Mesenchymal stem cell (in vitro differentiated cells and primary cell): ENCODE measurements at regions not wholly inside any gene's neighbourhood (a gene's known extent, or its start where the extent isn't known, plus 50 kb on each side); places are given as distances from the start of the nearest gene placed in this dataset.
A peak's percentile ranks its signal among the peaks of the same experiment; 100 is the strongest.

Experiments
- DNase-seq: peaks from one replicate; pipeline ENCODE4 v3.0.0-alpha.2; 2013
- H2AFZ ChIP-seq: one replicate; pipeline ENCODE4 v1.6.1; 2013; ENCODE audit warnings: low read depth, mild to moderate bottlenecking, control low read depth, inconsistent platforms, low read length, moderate library complexity
- H2AK5ac ChIP-seq: 2 replicates; pipeline ENCODE4 v1.6.1; 2013; ENCODE audit warnings: low read length, moderate library complexity, mild to moderate bottlenecking, inconsistent platforms; ENCODE audit not compliant: severe bottlenecking
- H2BK120ac ChIP-seq: one replicate; pipeline ENCODE4 v1.6.1; 2013; ENCODE audit warnings: low read depth, mild to moderate bottlenecking, inconsistent platforms, low read length, moderate library complexity
- H2BK12ac ChIP-seq, 2 experiments: one replicate each; pipeline ENCODE4 v1.6.1; 2013; ENCODE audit warnings: inconsistent platforms in 2 of 2, low read length in 2 of 2, mild to moderate bottlenecking in 2 of 2, moderate library complexity in 2 of 2, control low read depth in 1 of 2
- H2BK15ac ChIP-seq: one replicate; pipeline ENCODE4 v1.6.1; 2013; ENCODE audit warnings: mild to moderate bottlenecking, low read depth, inconsistent platforms; ENCODE audit not compliant: poor library complexity, severe bottlenecking
- H2BK5ac ChIP-seq: 2 replicates; pipeline ENCODE4 v1.6.1; 2013; ENCODE audit warnings: low read depth, mild to moderate bottlenecking, low read length, control low read depth, inconsistent platforms; ENCODE audit not compliant: poor library complexity, severe bottlenecking
- H3K14ac ChIP-seq, 2 experiments: one replicate each; pipeline ENCODE4 v1.6.1; 2013; ENCODE audit warnings: inconsistent platforms in 2 of 2, low read length in 2 of 2, control low read depth in 1 of 2, mild to moderate bottlenecking in 1 of 2, moderate library complexity in 1 of 2
- H3K18ac ChIP-seq, 2 experiments: one replicate each; pipeline ENCODE4 v1.6.1; 2013; ENCODE audit warnings: inconsistent platforms in 2 of 2, low read length in 2 of 2, control low read depth in 1 of 2, low read depth in 1 of 2, mild to moderate bottlenecking in 1 of 2
- H3K23ac ChIP-seq, 2 experiments: one replicate each; pipeline ENCODE4 v1.6.1; 2013; ENCODE audit warnings: inconsistent platforms in 2 of 2, low read length in 2 of 2, mild to moderate bottlenecking in 2 of 2, moderate library complexity in 2 of 2, control low read depth in 1 of 2
- H3K27ac ChIP-seq: 2 replicates; pipeline ENCODE4 v1.5.1; 2013; ENCODE audit warnings: mild to moderate bottlenecking, moderate library complexity, low read length, control low read depth, inconsistent platforms; ENCODE audit not compliant: poor library complexity, severe bottlenecking
- H3K27me3 ChIP-seq, 2 experiments: 2 replicates each; pipeline versions ENCODE4 v1.6.1 to v1.7.0; 2013; ENCODE audit warnings: low read length in 2 of 2, mild to moderate bottlenecking in 2 of 2, moderate library complexity in 2 of 2, control low read depth in 1 of 2, inconsistent platforms in 1 of 2; ENCODE audit not compliant: control insufficient read depth in 1 of 2, insufficient read depth in 1 of 2
- H3K36me3 ChIP-seq, 2 experiments: 2 replicates each; pipeline versions ENCODE4 v1.6.1 to v1.7.0; 2013; ENCODE audit warnings: low read length in 2 of 2, control low read depth in 1 of 2, inconsistent platforms in 1 of 2, low read depth in 1 of 2, mild to moderate bottlenecking in 1 of 2; ENCODE audit not compliant: insufficient read depth in 2 of 2, control insufficient read depth in 1 of 2
- H3K4ac ChIP-seq, 2 experiments: one replicate each; pipeline ENCODE4 v1.6.1; 2013; ENCODE audit warnings: inconsistent platforms in 2 of 2, low read length in 2 of 2, mild to moderate bottlenecking in 2 of 2, moderate library complexity in 2 of 2, control low read depth in 1 of 2, low read depth in 1 of 2
- H3K4me1 ChIP-seq: 2 replicates; pipeline ENCODE4 v1.6.1; 2013; ENCODE audit warnings: low read depth, low read length, control low read depth; ENCODE audit not compliant: control insufficient read depth, insufficient read depth
- H3K4me2 ChIP-seq: 2 replicates; pipeline ENCODE4 v1.6.1; 2013; ENCODE audit warnings: low read length, mild to moderate bottlenecking, inconsistent platforms; ENCODE audit not compliant: poor library complexity, severe bottlenecking
- H3K4me3 ChIP-seq, 2 experiments: 2 replicates each; pipeline versions ENCODE4 v1.5.1 to v1.7.0; 2013; ENCODE audit warnings: low read length in 2 of 2, mild to moderate bottlenecking in 2 of 2, control low read depth in 1 of 2, low read depth in 1 of 2; ENCODE audit not compliant: insufficient read depth in 1 of 2
- H3K79me1 ChIP-seq: replicated peaks from 2 replicates; pipeline ENCODE4 v1.6.1; 2013; ENCODE audit warnings: mild to moderate bottlenecking, control low read depth, low read length, inconsistent platforms; ENCODE audit not compliant: poor library complexity, severe bottlenecking
- H3K9ac ChIP-seq: 2 replicates; pipeline ENCODE4 v1.7.0; 2013; ENCODE audit warnings: mild to moderate bottlenecking, low read length, moderate library complexity
- H3K9me3 ChIP-seq: 2 replicates; pipeline ENCODE4 v1.7.0; 2013; ENCODE audit warnings: mild to moderate bottlenecking, low read length; ENCODE audit not compliant: control insufficient read depth
- H4K8ac ChIP-seq: one replicate; pipeline ENCODE4 v1.6.1; 2013; ENCODE audit warnings: inconsistent platforms, mild to moderate bottlenecking, low read length, moderate library complexity
- H4K91ac ChIP-seq: one replicate; pipeline ENCODE4 v1.6.1; 2013; ENCODE audit warnings: mild to moderate bottlenecking, low read length, inconsistent platforms
- WGBS: methylation state at CpG from one replicate; pipeline ENCODE4 v1.1.7; 2013; ENCODE audit warnings: mixed read lengths; 5-methylcytosine and 5-hydroxymethylcytosine counted together

DNA sequence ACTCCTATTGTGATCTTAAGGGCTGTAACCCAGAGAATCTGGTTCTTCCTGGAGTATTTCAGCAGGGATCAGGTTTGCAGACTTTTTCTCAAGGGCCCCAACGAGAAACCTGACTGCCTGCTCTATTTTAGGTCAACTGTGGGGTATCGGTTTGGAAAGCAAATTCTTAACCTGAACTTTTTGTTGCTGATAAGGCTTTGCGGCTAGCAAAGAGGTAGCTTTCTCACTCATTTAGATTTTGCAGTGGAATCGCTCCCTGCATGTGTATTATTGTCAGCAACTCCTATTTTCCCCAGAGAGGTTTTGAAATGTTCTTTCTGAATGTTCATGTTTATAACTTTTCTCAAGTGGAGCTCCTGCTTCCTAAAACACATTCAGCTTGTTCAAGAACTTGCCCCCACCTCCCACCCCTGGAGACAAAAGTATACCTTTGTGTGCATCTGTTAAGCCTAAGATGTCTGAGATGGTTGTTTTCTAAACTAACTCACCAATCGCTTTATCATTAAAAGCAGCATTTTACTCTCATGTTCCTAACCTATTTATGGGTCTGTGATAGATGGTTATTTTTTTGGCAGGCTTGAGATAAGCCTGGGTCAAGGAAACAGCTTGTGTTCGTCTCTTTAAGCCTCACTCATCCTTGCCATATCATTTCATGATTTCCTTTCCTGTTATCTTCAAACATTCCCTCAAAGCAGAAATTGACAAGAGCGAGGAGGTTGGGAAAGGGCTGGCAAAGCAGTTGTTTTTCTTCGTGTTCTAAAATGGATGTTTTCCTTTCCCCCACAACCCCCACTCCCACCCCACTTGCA, 129.8 kb downstream of the BAMBI start:
- H3K4me2 ChIP-seq = no peak overlapping the region
- no peak overlapping the region for H3K9ac ChIP-seq
- H3K14ac ChIP-seq = no peak overlapping the region
- peak overlapping the region in 1 of 2 experiments; percentile 5 for H3K4ac ChIP-seq
- peak overlapping the region in 1 of 2 experiments; percentile 98 for H2BK12ac ChIP-seq
- no peak overlapping the region for H3K23ac ChIP-seq
- H3K4me1 ChIP-seq = peaks cover 2% of the 10 kb centered on the region
- H2BK5ac ChIP-seq = no peak overlapping the region
- H2BK15ac ChIP-seq = no peak overlapping the region
- peak overlapping the region in 1 of 2 experiments; percentile 92 for H3K18ac ChIP-seq
- no peaks in the 10 kb centered on the region for H3K79me1 ChIP-seq
- DNase-seq = peak; percentile 59
- peak overlapping the region; percentile 61 for H4K91ac ChIP-seq
- peak overlapping the region; percentile 51 for H2BK120ac ChIP-seq
- no peak overlapping the region for H3K27ac ChIP-seq
- H3K4me3 ChIP-seq = no peak overlapping the region
- H3K36me3 ChIP-seq = no peaks in the 10 kb centered on the region
- WGBS = 5% methylated on average over 5 of the region's 8 CpGs
- H3K27me3 ChIP-seq = peaks cover 0 to 25% of the 10 kb centered on the region in 2 experiments
- no peaks in the 10 kb centered on the region for H3K9me3 ChIP-seq
- no peak overlapping the region for H4K8ac ChIP-seq
- no peak overlapping the region for H2AK5ac ChIP-seq
- H2AFZ ChIP-seq = no peak overlapping the region

DNA sequence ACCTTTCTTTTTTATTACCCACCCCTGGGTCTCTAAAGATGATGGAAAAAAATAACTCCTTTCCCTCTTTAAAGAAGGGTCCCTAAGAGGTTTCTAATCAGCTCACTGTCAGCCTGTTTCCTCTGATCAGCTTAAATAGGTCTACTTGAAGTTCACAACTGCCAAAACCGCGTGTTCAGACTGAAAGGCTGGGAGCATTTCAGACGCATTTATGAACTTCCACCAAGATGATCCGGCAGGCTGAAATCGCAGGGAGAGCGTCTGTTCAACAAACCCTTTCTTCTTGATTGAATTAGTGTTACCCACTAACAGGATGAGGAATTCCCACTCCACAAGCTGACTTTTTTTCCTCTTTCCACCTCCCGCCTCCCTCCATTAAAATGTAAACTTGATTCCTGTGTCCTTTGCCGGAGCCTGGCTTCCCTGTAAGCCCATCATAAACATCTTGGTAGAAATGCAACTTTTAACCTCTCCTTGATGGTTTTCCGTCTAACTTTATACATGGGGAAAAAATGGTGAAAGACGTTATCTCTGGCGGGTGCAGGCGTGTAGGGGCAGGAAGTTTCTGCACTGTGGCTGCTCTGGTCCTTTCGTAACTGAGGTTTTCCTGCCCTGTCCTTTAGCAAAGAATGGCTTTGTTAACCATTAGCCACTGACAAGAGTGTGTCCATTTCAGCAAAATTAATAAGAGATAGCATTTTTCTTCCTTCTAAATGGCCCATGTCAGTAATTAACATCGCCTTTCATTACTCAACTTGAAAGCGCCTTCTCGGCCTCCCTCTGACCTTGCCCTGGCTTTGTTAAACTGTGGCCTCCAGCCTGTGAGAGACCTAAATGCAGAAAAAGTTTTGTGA, 130.7 kb downstream of the BAMBI start:
- H3K27ac ChIP-seq = no peak overlapping the region
- H2AK5ac ChIP-seq = no peak overlapping the region
- peak overlapping the region; percentile 71 to 82 for H3K18ac ChIP-seq
- no peak overlapping the region for H2AFZ ChIP-seq
- peak; percentile 74 for DNase-seq
- H4K91ac ChIP-seq = peak overlapping the region; percentile 49
- WGBS = 8% methylated on average over 15 of the region's 16 CpGs
- peak overlapping the region; percentile 51 for H2BK120ac ChIP-seq
- H2BK12ac ChIP-seq = peak overlapping the region; percentile 9 to 59
- H3K9ac ChIP-seq = no peak overlapping the region
- H3K4me3 ChIP-seq = no peak overlapping the region
- peaks cover 0 to 25% of the 10 kb centered on the region in 2 experiments for H3K27me3 ChIP-seq
- no peaks in the 10 kb centered on the region for H3K36me3 ChIP-seq
- H3K14ac ChIP-seq = no peak overlapping the region
- no peak overlapping the region for H3K23ac ChIP-seq
- no peak overlapping the region for H2BK5ac ChIP-seq
- no peaks in the 10 kb centered on the region for H3K79me1 ChIP-seq
- H4K8ac ChIP-seq = peak overlapping the region; percentile 94
- H3K4me2 ChIP-seq = no peak overlapping the region
- H3K9me3 ChIP-seq = no peaks in the 10 kb centered on the region
- H2BK15ac ChIP-seq = no peak overlapping the region
- H3K4ac ChIP-seq = peak overlapping the region; percentile 68 to 76
- H3K4me1 ChIP-seq = peaks cover 2% of the 10 kb centered on the region

DNA sequence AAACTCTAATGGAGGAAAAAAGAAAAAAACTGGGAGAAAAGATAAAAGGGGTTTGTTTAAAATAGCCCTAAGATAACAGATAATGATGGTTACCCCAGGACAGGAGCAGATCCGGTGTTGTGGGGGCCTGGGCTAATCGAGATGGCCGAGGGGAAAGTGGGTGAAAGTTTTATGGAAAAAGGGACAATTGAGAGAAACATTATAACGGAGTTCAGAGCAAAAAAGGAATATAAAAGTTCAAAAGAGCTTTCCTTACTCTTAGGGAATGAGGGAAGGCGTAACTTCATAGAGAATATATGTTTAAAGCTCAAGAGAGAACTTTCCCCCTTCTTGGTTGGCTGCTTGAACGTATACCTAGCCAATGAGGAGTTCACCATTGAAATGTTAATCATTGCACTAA, 131.4 kb downstream of the BAMBI start:
- H3K4me1 ChIP-seq = peaks cover 2% of the 10 kb centered on the region
- H2BK15ac ChIP-seq = no peak overlapping the region
- H2AK5ac ChIP-seq = no peak overlapping the region
- peak overlapping the region; percentile 21 to 67 for H2BK12ac ChIP-seq
- no peaks in the 10 kb centered on the region for H3K79me1 ChIP-seq
- no peak overlapping the region for H4K91ac ChIP-seq
- H3K4ac ChIP-seq = peak overlapping the region in 1 of 2 experiments; percentile 77
- H2BK5ac ChIP-seq = no peak overlapping the region
- no peaks in the 10 kb centered on the region for H3K36me3 ChIP-seq
- H3K23ac ChIP-seq = no peak overlapping the region
- H3K9ac ChIP-seq = no peak overlapping the region
- no peak overlapping the region for H3K14ac ChIP-seq
- H3K27ac ChIP-seq = no peak overlapping the region
- WGBS = 49% methylated on average over 6 of the region's 6 CpGs
- H3K27me3 ChIP-seq = peaks cover 0 to 25% of the 10 kb centered on the region in 2 experiments
- no peak overlapping the region for H3K4me3 ChIP-seq
- peak overlapping the region; percentile 11 to 37 for H3K18ac ChIP-seq
- H3K4me2 ChIP-seq = no peak overlapping the region
- no peak for DNase-seq
- no peaks in the 10 kb centered on the region for H3K9me3 ChIP-seq
- H4K8ac ChIP-seq = no peak overlapping the region
- peak overlapping the region; percentile 38 for H2BK120ac ChIP-seq
- no peak overlapping the region for H2AFZ ChIP-seq
